MM.1S (cell line): ENCODE measurements at regions not wholly inside any gene's neighbourhood (a gene's known extent, or its start where the extent isn't known, plus 50 kb on each side); places are given as distances from the start of the nearest gene placed in this dataset.

Experiments
- CTCF ChIP-seq: fragments of 300-600 bp; sonication (generic); IDR thresholded peaks from 2 replicates; pipeline ENCODE4 v1.5.1; 2016; ENCODE audit warnings: antibody characterized with exemption, low read length, mixed read lengths
- EZH2 ChIP-seq: fragments of 300-600 bp; sonication (generic); optimal IDR thresholded peaks from 2 replicates; pipeline ENCODE3; 2017; ENCODE audit warnings: low read depth, mild to moderate bottlenecking, antibody characterized with exemption, low read length, mixed read lengths

GRCh38 chr2:150122156-150122555 lies 365.3 kb downstream of the RND3 start:
- TF ChIP-seq CTCF (no peak), EZH2 (no peak)
